Ovary (tissue), 3 donors: ENCODE measurements at regions not wholly inside any gene's neighbourhood (a gene's known extent, or its start where the extent isn't known, plus 50 kb on each side); places are given as distances from the start of the nearest gene placed in this dataset.

Source experiments
- EP300 ChIP-seq: sonication (generic); formaldehyde crosslinking; IDR thresholded peaks from one replicate; pipeline ENCODE4 v1.6.1; 2017; ENCODE audit warnings: antibody characterized with exemption
- POLR2A ChIP-seq: fragments of 450-650 bp; IDR thresholded peaks from one replicate; pipeline ENCODE4 v1.6.1; 2017; ENCODE audit warnings: antibody characterized with exemption, mild to moderate bottlenecking, moderate library complexity
- TF ChIP-seq, protein P1 (sequence below), 3 donors: fragments of 450-650 bp in 2 of 3; fragments of 200-600 bp in 1 of 3; IDR thresholded peaks; one replicate each; pipeline versions ENCODE4 v1.5.1 to v1.8.0; 2016 to 2022; ENCODE audit warnings: antibody characterized with exemption in 3 of 3, mild to moderate bottlenecking in 1 of 3
- donor health status: DM: no; HTN: no; CAD: no.

DNA sequence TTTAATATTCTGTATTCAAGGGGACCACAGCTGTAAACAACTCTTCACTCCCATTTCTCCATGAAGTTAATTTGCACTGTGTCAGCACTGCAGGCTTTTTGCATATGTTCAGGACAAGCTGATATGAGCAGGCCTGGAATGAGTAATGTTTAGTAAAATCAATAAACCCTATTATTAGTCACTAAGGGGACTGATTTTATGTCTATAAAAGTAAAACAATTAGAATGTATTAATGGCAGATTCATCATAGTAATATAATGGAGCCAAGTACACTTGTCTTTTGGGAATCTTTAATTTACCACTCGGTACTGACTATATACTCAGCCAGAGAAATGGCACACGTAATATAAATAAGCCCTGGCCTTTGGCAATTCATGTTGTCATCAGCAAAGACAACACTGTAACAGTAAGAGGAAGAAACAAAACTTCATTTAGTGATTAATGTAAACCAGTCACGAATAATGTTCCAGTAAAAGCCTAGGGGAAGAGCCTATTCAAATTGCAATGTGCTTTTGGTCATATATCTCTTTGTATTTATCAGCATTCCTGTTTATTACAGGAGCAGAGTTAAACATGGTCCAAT, 111.6 kb downstream of the ZNF608 start:
- TF ChIP-seq POLR2A = no peak
- TF ChIP-seq, protein P1, sequence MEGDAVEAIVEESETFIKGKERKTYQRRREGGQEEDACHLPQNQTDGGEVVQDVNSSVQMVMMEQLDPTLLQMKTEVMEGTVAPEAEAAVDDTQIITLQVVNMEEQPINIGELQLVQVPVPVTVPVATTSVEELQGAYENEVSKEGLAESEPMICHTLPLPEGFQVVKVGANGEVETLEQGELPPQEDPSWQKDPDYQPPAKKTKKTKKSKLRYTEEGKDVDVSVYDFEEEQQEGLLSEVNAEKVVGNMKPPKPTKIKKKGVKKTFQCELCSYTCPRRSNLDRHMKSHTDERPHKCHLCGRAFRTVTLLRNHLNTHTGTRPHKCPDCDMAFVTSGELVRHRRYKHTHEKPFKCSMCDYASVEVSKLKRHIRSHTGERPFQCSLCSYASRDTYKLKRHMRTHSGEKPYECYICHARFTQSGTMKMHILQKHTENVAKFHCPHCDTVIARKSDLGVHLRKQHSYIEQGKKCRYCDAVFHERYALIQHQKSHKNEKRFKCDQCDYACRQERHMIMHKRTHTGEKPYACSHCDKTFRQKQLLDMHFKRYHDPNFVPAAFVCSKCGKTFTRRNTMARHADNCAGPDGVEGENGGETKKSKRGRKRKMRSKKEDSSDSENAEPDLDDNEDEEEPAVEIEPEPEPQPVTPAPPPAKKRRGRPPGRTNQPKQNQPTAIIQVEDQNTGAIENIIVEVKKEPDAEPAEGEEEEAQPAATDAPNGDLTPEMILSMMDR (IDR thresholded peaks at IDR 0.05) = no peak
- no peak for TF ChIP-seq EP300
